PFSK-1 (cell line): ENCODE measurements at regions not wholly inside any gene's neighbourhood (a gene's known extent, or its start where the extent isn't known, plus 50 kb on each side); places are given as distances from the start of the nearest gene placed in this dataset.

Experiments used
- FOXP2 ChIP-seq: optimal IDR thresholded peaks from 2 replicates; pipeline ENCODE3; 2011; ENCODE audit warnings: borderline replicate concordance, control low read depth, inconsistent platforms; ENCODE audit not compliant: insufficient read depth; ENCODE audit errors: extremely low read length, extremely low read depth
- POLR2AphosphoS5 ChIP-seq: IDR thresholded peaks from 2 replicates; pipeline ENCODE4 v1.6.1; 2012; ENCODE audit warnings: low read depth, mild to moderate bottlenecking, control low read depth, low read length, moderate library complexity
- SIN3A ChIP-seq: IDR thresholded peaks from 2 replicates; pipeline ENCODE4 v1.6.1; 2012; ENCODE audit warnings: mild to moderate bottlenecking, low read length, moderate library complexity, borderline replicate concordance; ENCODE audit not compliant: insufficient read depth
- TAF1 ChIP-seq: IDR thresholded peaks from 2 replicates; pipeline ENCODE4 v1.6.1; 2012; ENCODE audit warnings: low read length, control low read depth, borderline replicate concordance; ENCODE audit not compliant: insufficient read depth
- TF ChIP-seq, protein P1 (sequence below), 2 experiments: IDR thresholded peaks; 2 replicates each; pipeline versions ENCODE4 v1.6.1 to v1.8.0; 2011 to 2012; ENCODE audit warnings: low read depth in 2 of 2, low read length in 2 of 2, control low read depth in 1 of 2, inconsistent platforms in 1 of 2, mild to moderate bottlenecking in 1 of 2, moderate library complexity in 1 of 2; ENCODE audit not compliant: insufficient read depth in 1 of 2

GRCh38 chr7:25597946-25598345 lies 369.7 kb upstream of the NPVF start:
- TF ChIP-seq POLR2AphosphoS5 (no peak), SIN3A (no peak)

DNA sequence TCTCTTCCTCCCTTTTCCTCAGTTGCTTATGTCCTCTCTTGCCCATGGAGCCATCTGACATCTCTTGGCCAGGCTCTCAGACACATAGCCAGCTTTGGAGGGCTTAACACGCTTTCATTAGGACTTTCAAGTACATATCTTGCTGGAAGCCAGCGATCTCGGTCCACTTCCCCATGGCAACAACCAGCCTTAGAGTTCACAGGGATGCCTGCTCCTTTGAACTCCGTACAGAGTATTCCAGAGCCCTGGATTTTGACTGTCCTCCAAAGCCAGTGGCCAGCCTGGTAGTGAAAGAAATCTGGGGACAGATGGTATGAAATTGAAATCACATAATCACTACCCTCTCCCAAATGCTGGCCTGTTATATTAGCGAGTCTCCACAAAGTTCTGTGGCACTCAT lies 370.5 kb upstream of the NPVF start:
- TF ChIP-seq, protein P1, sequence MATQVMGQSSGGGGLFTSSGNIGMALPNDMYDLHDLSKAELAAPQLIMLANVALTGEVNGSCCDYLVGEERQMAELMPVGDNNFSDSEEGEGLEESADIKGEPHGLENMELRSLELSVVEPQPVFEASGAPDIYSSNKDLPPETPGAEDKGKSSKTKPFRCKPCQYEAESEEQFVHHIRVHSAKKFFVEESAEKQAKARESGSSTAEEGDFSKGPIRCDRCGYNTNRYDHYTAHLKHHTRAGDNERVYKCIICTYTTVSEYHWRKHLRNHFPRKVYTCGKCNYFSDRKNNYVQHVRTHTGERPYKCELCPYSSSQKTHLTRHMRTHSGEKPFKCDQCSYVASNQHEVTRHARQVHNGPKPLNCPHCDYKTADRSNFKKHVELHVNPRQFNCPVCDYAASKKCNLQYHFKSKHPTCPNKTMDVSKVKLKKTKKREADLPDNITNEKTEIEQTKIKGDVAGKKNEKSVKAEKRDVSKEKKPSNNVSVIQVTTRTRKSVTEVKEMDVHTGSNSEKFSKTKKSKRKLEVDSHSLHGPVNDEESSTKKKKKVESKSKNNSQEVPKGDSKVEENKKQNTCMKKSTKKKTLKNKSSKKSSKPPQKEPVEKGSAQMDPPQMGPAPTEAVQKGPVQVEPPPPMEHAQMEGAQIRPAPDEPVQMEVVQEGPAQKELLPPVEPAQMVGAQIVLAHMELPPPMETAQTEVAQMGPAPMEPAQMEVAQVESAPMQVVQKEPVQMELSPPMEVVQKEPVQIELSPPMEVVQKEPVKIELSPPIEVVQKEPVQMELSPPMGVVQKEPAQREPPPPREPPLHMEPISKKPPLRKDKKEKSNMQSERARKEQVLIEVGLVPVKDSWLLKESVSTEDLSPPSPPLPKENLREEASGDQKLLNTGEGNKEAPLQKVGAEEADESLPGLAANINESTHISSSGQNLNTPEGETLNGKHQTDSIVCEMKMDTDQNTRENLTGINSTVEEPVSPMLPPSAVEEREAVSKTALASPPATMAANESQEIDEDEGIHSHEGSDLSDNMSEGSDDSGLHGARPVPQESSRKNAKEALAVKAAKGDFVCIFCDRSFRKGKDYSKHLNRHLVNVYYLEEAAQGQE (IDR thresholded peaks at IDR 0.05; ENCODE audit: insufficient read depth in 1 of 2, low read depth in 2 of 2, low read length in 2 of 2): no peak
- TF ChIP-seq FOXP2 (no peak), SIN3A (no peak), POLR2AphosphoS5 (no peak), TAF1 (no peak)

DNA sequence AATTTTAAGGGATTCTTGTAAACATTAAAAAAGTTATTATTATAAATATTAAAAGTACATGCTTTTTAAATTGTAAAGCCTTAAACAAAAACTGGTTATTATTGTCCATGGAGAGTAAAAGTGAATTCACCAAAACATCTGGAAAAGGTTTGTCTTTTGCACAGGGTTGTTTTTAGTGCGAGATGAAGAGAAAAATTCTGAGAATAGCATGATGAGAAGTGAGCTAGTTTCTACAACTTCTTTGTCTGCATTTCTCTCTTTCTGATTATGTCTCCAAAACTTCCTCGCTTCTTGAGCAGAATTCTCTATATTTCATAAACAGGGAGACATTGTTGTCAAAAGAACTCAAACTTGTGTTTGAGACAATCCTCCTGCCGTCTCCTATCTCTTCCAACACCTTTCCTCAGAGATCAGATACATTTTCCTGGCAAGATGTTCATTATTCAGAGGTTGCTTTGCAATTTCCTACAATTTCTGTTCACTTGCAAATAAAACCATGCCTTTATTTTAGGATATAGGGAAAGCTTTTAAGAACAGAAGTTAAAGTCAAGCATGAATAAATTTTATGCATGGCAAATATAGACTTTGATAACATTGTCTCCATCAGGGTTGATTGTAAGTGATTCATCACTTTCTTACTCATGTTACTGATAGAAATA lies 372.1 kb upstream of the NPVF start:
- TF ChIP-seq FOXP2 (no peak), SIN3A (no peak), TAF1 (no peak), POLR2AphosphoS5 (no peak)
- TF ChIP-seq, protein P1 (IDR thresholded peaks at IDR 0.05; ENCODE audit: insufficient read depth in 1 of 2, low read depth in 2 of 2, low read length in 2 of 2): no peak

GRCh38 chr7:25611196-25611595 lies 382.9 kb upstream of the NPVF start:
- TF ChIP-seq SIN3A (no peak), FOXP2 (no peak), TAF1 (no peak), POLR2AphosphoS5 (no peak)
- TF ChIP-seq, protein P1 (IDR thresholded peaks at IDR 0.05; ENCODE audit: insufficient read depth in 1 of 2, low read depth in 2 of 2, low read length in 2 of 2): no peak

GRCh38 chr7:25613912-25614311 lies 385.6 kb upstream of the NPVF start:
- TF ChIP-seq POLR2AphosphoS5: no peak

DNA sequence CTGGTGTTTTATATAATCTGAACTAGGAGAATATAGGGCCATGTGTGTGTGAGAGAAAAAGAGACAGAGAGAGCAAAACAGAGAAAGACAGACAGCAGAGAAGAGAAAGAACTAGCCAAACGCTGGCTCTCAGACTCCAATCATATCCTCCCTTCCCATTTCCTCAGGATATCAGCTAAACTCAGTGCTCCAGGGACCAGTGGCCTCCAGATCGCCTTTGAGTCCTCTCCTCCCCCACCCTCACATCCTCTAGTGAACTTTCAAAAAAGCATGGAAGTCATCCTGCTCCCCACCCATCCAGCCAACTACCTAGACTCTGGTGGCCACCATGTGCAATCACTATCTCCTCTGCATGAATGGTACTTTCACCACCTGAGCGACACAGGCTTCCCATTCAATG lies 386.1 kb upstream of the NPVF start:
- TF ChIP-seq FOXP2: no peak
- no peak for TF ChIP-seq POLR2AphosphoS5
- TF ChIP-seq, protein P1 (IDR thresholded peaks at IDR 0.05; ENCODE audit: insufficient read depth in 1 of 2, low read depth in 2 of 2, low read length in 2 of 2): no peak
- TF ChIP-seq SIN3A: no peak
- TF ChIP-seq TAF1: no peak
